A549 (cell line): ENCODE measurements at regions not wholly inside any gene's neighbourhood (a gene's known extent, or its start where the extent isn't known, plus 50 kb on each side); places are given as distances from the start of the nearest gene placed in this dataset.

ENCODE experiments used
- ATAC-seq, 2 experiments: fragments of 200-7000 bp in 1 of 2; fragments of >200 bp in 1 of 2; cut with Nextera tagmentation in 1 of 2; cut with Tn5 transposase in 1 of 2; 3 replicates each; pipeline versions ENCODE4 v1.8.0 to v1.9.1; 2018 to 2020; ENCODE audit warnings: mild to moderate bottlenecking in 1 of 2, moderate library complexity in 1 of 2
- CTCF ChIA-PET: fragments of 300-600 bp; sonication (Branson Sonifier 250); formaldehyde crosslinking; extraction: SDS; loops from one replicate; lab custom pipeline; 2021; ENCODE audit warnings: antibody characterized with exemption, inconsistent platforms; lab: Yijun Ruan, JAX
- POLR2A ChIA-PET: fragments of 350-600 bp; formaldehyde crosslinking; extraction: SDS; loops from one replicate; lab custom pipeline; 2021; ENCODE audit warnings: antibody characterized with exemption, inconsistent platforms; lab: Yijun Ruan, JAX
- DNase-seq, 2 experiments: peaks; one replicate each; pipeline versions ENCODE4 v3.0.0 to v3.0.0-alpha.2; 2011 to 2016; ENCODE audit warnings: low read depth in 1 of 2, low spot score in 1 of 2
- FAIRE-seq: peaks from 2 replicates; lab custom pipeline; 2011; peaks lifted over from hg19 to GRCh38; lab: Jason Lieb, UNC
- H3K27ac ChIP-seq, 2 experiments: fragments of >200 bp; sonication (Bioruptor Twin); formaldehyde crosslinking; 3 replicates each; pipeline ENCODE4 v1.5.1; 2016 to 2017
- H3K4me1 ChIP-seq: fragments of >200 bp; sonication (Bioruptor Twin); formaldehyde crosslinking; 3 replicates; pipeline ENCODE4 v1.6.1; 2016
- H3K4me2 ChIP-seq: fragments of >200 bp; sonication (Bioruptor Twin); formaldehyde crosslinking; 3 replicates; pipeline ENCODE4 v1.6.1; 2016
- H3K4me3 ChIP-seq: fragments of >200 bp; sonication (Bioruptor Twin); formaldehyde crosslinking; 3 replicates; pipeline ENCODE4 v1.5.1; 2016
- H3K9me3 ChIP-seq: fragments of >200 bp; sonication (Bioruptor Twin); formaldehyde crosslinking; 3 replicates; pipeline ENCODE4 v1.6.1; 2016
- CHD2 ChIP-seq: fragments of 150-350 bp; IDR thresholded peaks from 2 replicates; pipeline ENCODE4 v1.6.1; 2014; ENCODE audit warnings: low read length; ENCODE audit not compliant: partially characterized antibody
- EHMT2 ChIP-seq: fragments of 200-600 bp; sonication (generic); IDR thresholded peaks from 2 replicates; pipeline ENCODE4 v1.6.1; 2016; ENCODE audit warnings: antibody characterized with exemption, low read depth, mild to moderate bottlenecking, moderate library complexity
- EP300 ChIP-seq, 2 experiments: fragments of >200 bp; sonication (Bioruptor Twin); formaldehyde crosslinking; IDR thresholded peaks; 2 replicates in 1 of 2; 3 replicates in 1 of 2; pipeline ENCODE4 v1.6.1; 2016 to 2017
- ESRRA ChIP-seq: fragments of 150-350 bp; IDR thresholded peaks from 2 replicates; pipeline ENCODE4 v1.6.1; 2014; ENCODE audit warnings: mild to moderate bottlenecking, low read length, borderline replicate concordance
- FOSB ChIP-seq: fragments of 250-450 bp; sonication (Bioruptor Pico); IDR thresholded peaks from 2 replicates; pipeline ENCODE4 v1.5.0; 2020; ENCODE audit warnings: mild to moderate bottlenecking, moderate library complexity
- HOXA7 ChIP-seq: fragments of 250-450 bp; sonication (Bioruptor Pico); IDR thresholded peaks from 2 replicates; pipeline ENCODE4 v1.5.0; 2020; ENCODE audit warnings: mild to moderate bottlenecking, moderate library complexity
- HOXB13 ChIP-seq: fragments of 250-450 bp; sonication (Bioruptor Pico); IDR thresholded peaks from 2 replicates; pipeline ENCODE4 v1.5.0; 2020; ENCODE audit warnings: low read depth, mild to moderate bottlenecking, moderate library complexity
- HOXB5 ChIP-seq: fragments of 250-450 bp; sonication (Bioruptor Pico); IDR thresholded peaks from 2 replicates; pipeline ENCODE4 v1.5.0; 2020; ENCODE audit warnings: mild to moderate bottlenecking, moderate library complexity
- JUN ChIP-seq, 2 experiments: fragments of >200 bp; sonication (Bioruptor Twin); formaldehyde crosslinking; IDR thresholded peaks; 2 replicates in 1 of 2; 3 replicates in 1 of 2; pipeline ENCODE4 v1.6.1; 2016 to 2017
- JUNB ChIP-seq: fragments of >200 bp; sonication (Bioruptor Twin); formaldehyde crosslinking; IDR thresholded peaks from 2 replicates; pipeline ENCODE4 v1.6.1; 2016
- KDM5A ChIP-seq: fragments of 200-600 bp; sonication (generic); IDR thresholded peaks from 2 replicates; pipeline ENCODE4 v1.6.1; 2016; ENCODE audit warnings: antibody characterized with exemption, mild to moderate bottlenecking
- NPAS2 ChIP-seq: fragments of 250-450 bp; sonication (Bioruptor Pico); IDR thresholded peaks from 2 replicates; pipeline ENCODE4 v1.8.0; 2022; ENCODE audit warnings: mild to moderate bottlenecking, moderate library complexity, borderline replicate concordance
- POLR2A ChIP-seq: IDR thresholded peaks from 2 replicates; pipeline ENCODE4 v1.6.1; 2012; ENCODE audit warnings: mild to moderate bottlenecking, low read length
- SMC3 ChIP-seq: fragments of >200 bp; sonication (Bioruptor Twin); formaldehyde crosslinking; IDR thresholded peaks from 3 replicates; pipeline ENCODE4 v1.6.1; 2018; ENCODE audit warnings: inconsistent platforms
- SREBF2 ChIP-seq: fragments of 450-650 bp; IDR thresholded peaks from 2 replicates; pipeline ENCODE4 v1.6.1; 2014; ENCODE audit warnings: mild to moderate bottlenecking, moderate library complexity
- TP53 ChIP-seq: fragments of 250-450 bp; sonication (Bioruptor Pico); IDR thresholded peaks from 2 replicates; pipeline ENCODE4 v1.5.0; 2021; ENCODE audit warnings: mild to moderate bottlenecking, moderate library complexity
- ZC3H11A ChIP-seq: fragments of 450-650 bp; IDR thresholded peaks from 2 replicates; pipeline ENCODE4 v1.6.1; 2014; ENCODE audit warnings: antibody characterized with exemption, mild to moderate bottlenecking
- ZSCAN20 ChIP-seq: fragments of 250-450 bp; sonication (Bioruptor Pico); IDR thresholded peaks from 2 replicates; pipeline ENCODE4 v1.8.0; 2022; ENCODE audit warnings: mild to moderate bottlenecking, moderate library complexity
- WGBS: methylation state at CpG from one replicate; pipeline ENCODE4 v1.1.6; 2017; ENCODE audit errors: missing lambda C conversion rate; 5-methylcytosine and 5-hydroxymethylcytosine counted together
- TF ChIP-seq, protein P1 (sequence below): fragments of 250-450 bp; sonication (Bioruptor Pico); IDR thresholded peaks from 2 replicates; pipeline ENCODE4 v1.5.0; 2021; ENCODE audit warnings: mild to moderate bottlenecking, moderate library complexity, borderline replicate concordance
- TF ChIP-seq, protein P2 (sequence below): fragments of 200-600 bp; sonication (generic); IDR thresholded peaks from 2 replicates; pipeline ENCODE4 v1.6.1; 2016; ENCODE audit warnings: antibody characterized with exemption, mild to moderate bottlenecking, moderate library complexity
- TF ChIP-seq, protein P3 (sequence below): IDR thresholded peaks from 2 replicates; pipeline ENCODE4 v1.6.1; 2012
- TF ChIP-seq, protein P4 (sequence below): fragments of >200 bp; sonication (Bioruptor Twin); formaldehyde crosslinking; IDR thresholded peaks from 3 replicates; pipeline ENCODE4 v1.5.1; 2016
- TF ChIP-seq, protein P5 (sequence below): fragments of 250-450 bp; sonication (Bioruptor Pico); IDR thresholded peaks from 2 replicates; pipeline ENCODE4 v1.5.0; 2020; ENCODE audit warnings: low read depth, mild to moderate bottlenecking, moderate library complexity
- TF ChIP-seq, protein P6 (sequence below): fragments of >200 bp; sonication (Bioruptor Twin); formaldehyde crosslinking; IDR thresholded peaks from 2 replicates; pipeline ENCODE4 v1.6.1; 2016

DNA sequence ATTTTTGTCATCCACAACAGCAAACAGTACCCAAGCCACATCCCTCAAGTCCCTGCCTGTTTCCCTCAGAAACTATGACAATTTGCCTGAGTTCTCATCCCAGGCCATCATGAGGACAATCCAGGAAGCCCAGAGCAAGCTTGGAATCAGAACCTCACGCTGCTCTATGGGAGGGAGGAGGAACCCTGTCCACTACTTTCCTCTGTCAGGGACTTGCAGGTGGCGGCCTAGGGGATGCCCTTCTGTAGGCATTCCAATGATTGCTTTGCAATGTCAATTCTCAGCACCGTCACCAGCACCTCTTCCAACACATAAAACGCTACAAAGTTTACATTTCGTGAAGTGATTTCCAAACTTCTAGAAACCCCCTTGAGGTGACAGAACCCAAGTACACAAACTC lies 170.4 kb upstream of the FSTL4 start:
- H3K4me3 ChIP-seq: no peak overlapping the region
- WGBS: 57% methylated on average over 5 of the region's 5 CpGs
- DNase-seq (no peak), ATAC-seq (no peak), FAIRE-seq (no peak)
- no peaks in the 10 kb centered on the region for H3K4me1 ChIP-seq
- CTCF ChIA-PET: interaction anchor here (1.1 to 2.3 kb wide), 2 partner anchors 86 to 672 kb away, joined by 4 to 7 read pairs; no protein-coding TSS in a partner anchor
- H3K27ac ChIP-seq: no peak overlapping the region
- TF ChIP-seq JUNB: no peak
- no peak for TF ChIP-seq HOXB5 (CRISPR knock-in tag)
- no peak for TF ChIP-seq EP300 (IDR thresholded peaks at IDR 0.05)
- TF ChIP-seq JUN (IDR thresholded peaks at IDR 0.05): no peak
- H3K9me3 ChIP-seq: no peaks in the 10 kb centered on the region
- POLR2A ChIA-PET: no interaction called here
- no peak overlapping the region for H3K4me2 ChIP-seq

DNA sequence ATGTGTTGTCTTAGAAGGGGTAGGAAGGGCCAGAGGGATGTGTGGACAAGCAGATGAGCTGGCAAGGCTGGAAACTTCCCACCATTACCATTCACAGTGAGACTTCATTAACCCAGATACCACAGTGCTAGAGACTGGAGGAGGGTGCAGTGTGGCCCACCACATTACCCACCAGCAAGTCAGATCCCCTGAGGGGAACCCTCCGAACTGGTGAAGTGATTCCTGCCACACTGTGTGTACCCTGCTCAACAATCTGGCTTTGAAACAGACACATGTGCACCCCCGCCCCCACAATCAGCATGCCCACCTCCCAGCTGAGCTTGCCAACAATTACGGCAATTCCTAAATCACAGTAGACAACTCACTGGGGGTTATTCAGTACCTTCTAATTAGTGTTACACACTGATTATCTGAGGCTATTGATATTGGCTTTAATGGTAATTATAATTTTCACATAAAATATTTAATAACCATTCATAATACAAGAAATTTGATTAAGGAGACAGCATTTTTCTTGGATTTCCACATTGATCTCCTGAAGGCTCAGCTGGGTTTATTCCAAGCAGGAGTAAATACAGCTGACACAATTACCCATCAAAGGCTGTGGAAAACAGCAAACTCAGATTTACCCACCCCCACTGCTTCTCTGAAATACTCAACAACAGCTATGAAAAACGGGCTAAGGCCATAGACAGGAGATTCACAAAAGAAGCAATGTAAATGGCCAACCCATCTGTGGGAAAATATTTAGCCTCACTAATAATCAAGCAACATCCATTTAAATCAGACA lies 169.3 kb upstream of the FSTL4 start:
- ATAC-seq (no peak), DNase-seq (no peak), FAIRE-seq (no peak)
- Histone ChIP-seq H3K4me1 (no peaks in the 10 kb centered on the region), H3K4me3 (no peak overlapping the region), H3K4me2 (no peak overlapping the region), H3K9me3 (no peaks in the 10 kb centered on the region), H3K27ac (no peak overlapping the region)
- ChIA-PET POLR2A (no interaction called here), CTCF (interaction anchor here (1.3 to 2.3 kb wide), 2 partner anchors 24 to 87 kb away, joined by 3 to 7 read pairs; no protein-coding TSS in a partner anchor)
- WGBS: 63% methylated on average over 4 of the region's 4 CpGs
- no peak for TF ChIP-seq ZC3H11A
- no peak for TF ChIP-seq NPAS2 (CRISPR knock-in tag)
- no peak for TF ChIP-seq HOXA7 (CRISPR knock-in tag)
- TF ChIP-seq, protein P1, sequence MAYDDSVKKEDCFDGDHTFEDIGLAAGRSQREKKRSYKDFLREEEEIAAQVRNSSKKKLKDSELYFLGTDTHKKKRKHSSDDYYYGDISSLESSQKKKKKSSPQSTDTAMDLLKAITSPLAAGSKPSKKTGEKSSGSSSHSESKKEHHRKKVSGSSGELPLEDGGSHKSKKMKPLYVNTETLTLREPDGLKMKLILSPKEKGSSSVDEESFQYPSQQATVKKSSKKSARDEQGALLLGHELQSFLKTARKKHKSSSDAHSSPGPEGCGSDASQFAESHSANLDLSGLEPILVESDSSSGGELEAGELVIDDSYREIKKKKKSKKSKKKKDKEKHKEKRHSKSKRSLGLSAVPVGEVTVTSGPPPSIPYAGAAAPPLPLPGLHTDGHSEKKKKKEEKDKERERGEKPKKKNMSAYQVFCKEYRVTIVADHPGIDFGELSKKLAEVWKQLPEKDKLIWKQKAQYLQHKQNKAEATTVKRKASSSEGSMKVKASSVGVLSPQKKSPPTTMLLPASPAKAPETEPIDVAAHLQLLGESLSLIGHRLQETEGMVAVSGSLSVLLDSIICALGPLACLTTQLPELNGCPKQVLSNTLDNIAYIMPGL (CRISPR knock-in tag): no peak
- TF ChIP-seq, protein P2, sequence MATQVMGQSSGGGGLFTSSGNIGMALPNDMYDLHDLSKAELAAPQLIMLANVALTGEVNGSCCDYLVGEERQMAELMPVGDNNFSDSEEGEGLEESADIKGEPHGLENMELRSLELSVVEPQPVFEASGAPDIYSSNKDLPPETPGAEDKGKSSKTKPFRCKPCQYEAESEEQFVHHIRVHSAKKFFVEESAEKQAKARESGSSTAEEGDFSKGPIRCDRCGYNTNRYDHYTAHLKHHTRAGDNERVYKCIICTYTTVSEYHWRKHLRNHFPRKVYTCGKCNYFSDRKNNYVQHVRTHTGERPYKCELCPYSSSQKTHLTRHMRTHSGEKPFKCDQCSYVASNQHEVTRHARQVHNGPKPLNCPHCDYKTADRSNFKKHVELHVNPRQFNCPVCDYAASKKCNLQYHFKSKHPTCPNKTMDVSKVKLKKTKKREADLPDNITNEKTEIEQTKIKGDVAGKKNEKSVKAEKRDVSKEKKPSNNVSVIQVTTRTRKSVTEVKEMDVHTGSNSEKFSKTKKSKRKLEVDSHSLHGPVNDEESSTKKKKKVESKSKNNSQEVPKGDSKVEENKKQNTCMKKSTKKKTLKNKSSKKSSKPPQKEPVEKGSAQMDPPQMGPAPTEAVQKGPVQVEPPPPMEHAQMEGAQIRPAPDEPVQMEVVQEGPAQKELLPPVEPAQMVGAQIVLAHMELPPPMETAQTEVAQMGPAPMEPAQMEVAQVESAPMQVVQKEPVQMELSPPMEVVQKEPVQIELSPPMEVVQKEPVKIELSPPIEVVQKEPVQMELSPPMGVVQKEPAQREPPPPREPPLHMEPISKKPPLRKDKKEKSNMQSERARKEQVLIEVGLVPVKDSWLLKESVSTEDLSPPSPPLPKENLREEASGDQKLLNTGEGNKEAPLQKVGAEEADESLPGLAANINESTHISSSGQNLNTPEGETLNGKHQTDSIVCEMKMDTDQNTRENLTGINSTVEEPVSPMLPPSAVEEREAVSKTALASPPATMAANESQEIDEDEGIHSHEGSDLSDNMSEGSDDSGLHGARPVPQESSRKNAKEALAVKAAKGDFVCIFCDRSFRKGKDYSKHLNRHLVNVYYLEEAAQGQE: no peak
- TF ChIP-seq TP53: no peak
- TF ChIP-seq, protein P3, sequence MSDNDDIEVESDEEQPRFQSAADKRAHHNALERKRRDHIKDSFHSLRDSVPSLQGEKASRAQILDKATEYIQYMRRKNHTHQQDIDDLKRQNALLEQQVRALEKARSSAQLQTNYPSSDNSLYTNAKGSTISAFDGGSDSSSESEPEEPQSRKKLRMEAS: no peak
- no peak for TF ChIP-seq FOSB (CRISPR knock-in tag)
- TF ChIP-seq, protein P4, sequence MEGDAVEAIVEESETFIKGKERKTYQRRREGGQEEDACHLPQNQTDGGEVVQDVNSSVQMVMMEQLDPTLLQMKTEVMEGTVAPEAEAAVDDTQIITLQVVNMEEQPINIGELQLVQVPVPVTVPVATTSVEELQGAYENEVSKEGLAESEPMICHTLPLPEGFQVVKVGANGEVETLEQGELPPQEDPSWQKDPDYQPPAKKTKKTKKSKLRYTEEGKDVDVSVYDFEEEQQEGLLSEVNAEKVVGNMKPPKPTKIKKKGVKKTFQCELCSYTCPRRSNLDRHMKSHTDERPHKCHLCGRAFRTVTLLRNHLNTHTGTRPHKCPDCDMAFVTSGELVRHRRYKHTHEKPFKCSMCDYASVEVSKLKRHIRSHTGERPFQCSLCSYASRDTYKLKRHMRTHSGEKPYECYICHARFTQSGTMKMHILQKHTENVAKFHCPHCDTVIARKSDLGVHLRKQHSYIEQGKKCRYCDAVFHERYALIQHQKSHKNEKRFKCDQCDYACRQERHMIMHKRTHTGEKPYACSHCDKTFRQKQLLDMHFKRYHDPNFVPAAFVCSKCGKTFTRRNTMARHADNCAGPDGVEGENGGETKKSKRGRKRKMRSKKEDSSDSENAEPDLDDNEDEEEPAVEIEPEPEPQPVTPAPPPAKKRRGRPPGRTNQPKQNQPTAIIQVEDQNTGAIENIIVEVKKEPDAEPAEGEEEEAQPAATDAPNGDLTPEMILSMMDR: no peak
- no peak for TF ChIP-seq EHMT2
- no peak for TF ChIP-seq SREBF2
- no peak for TF ChIP-seq SMC3
- no peak for TF ChIP-seq POLR2A
- no peak for TF ChIP-seq CHD2
- no peak for TF ChIP-seq KDM5A
- TF ChIP-seq, protein P5, sequence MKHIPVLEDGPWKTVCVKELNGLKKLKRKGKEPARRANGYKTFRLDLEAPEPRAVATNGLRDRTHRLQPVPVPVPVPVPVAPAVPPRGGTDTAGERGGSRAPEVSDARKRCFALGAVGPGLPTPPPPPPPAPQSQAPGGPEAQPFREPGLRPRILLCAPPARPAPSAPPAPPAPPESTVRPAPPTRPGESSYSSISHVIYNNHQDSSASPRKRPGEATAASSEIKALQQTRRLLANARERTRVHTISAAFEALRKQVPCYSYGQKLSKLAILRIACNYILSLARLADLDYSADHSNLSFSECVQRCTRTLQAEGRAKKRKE (CRISPR knock-in tag): no peak
- TF ChIP-seq ZSCAN20: no peak
- TF ChIP-seq, protein P6, sequence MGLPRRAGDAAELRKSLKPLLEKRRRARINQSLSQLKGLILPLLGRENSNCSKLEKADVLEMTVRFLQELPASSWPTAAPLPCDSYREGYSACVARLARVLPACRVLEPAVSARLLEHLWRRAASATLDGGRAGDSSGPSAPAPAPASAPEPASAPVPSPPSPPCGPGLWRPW: no peak
- no peak for TF ChIP-seq HOXB13
- TF ChIP-seq ESRRA: no peak
